Fibroblast of mammary gland (primary cell): ENCODE measurements at regions not wholly inside any gene's neighbourhood (a gene's known extent, or its start where the extent isn't known, plus 50 kb on each side); places are given as distances from the start of the nearest gene placed in this dataset.

Experiments
- DNase-seq: peaks from one replicate; pipeline ENCODE4 v3.0.0-alpha.2; 2010; ENCODE audit warnings: low read depth
- H3K4me3 ChIP-seq: 2 replicates; pipeline ENCODE4 v1.5.1; 2011; ENCODE audit warnings: low read depth, mild to moderate bottlenecking, low read length, moderate library complexity; ENCODE audit not compliant: control insufficient read depth
- TF ChIP-seq, protein P1 (sequence below): conservative IDR thresholded peaks from 2 replicates; pipeline ENCODE4 v1.5.1; 2011; ENCODE audit warnings: low read depth, low read length, inconsistent platforms; ENCODE audit not compliant: control insufficient read depth, insufficient read depth

DNA sequence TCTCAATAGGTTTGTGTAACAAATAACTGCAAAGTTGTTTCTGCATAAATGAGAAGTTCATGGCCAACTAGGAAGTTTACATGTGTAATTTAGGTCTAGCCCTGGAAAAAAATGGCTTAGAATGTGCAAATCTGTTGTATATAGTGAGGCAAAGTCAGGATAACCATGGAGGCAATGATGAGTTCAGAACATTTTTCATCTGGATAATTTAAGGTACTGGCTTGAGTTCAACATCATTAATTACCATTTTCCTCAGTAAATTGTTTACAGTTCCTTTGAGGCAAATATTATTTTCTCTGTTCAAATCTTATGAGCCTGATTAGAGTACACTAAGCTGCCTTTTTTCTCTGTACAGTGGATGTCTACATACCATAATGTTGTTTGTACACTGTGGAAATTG is 1259.0 kb upstream of the NUDT12 start:
- TF ChIP-seq, protein P1, sequence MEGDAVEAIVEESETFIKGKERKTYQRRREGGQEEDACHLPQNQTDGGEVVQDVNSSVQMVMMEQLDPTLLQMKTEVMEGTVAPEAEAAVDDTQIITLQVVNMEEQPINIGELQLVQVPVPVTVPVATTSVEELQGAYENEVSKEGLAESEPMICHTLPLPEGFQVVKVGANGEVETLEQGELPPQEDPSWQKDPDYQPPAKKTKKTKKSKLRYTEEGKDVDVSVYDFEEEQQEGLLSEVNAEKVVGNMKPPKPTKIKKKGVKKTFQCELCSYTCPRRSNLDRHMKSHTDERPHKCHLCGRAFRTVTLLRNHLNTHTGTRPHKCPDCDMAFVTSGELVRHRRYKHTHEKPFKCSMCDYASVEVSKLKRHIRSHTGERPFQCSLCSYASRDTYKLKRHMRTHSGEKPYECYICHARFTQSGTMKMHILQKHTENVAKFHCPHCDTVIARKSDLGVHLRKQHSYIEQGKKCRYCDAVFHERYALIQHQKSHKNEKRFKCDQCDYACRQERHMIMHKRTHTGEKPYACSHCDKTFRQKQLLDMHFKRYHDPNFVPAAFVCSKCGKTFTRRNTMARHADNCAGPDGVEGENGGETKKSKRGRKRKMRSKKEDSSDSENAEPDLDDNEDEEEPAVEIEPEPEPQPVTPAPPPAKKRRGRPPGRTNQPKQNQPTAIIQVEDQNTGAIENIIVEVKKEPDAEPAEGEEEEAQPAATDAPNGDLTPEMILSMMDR, result no peak
- H3K4me3 ChIP-seq, result no peak overlapping the region
- DNase-seq, result no peak

DNA sequence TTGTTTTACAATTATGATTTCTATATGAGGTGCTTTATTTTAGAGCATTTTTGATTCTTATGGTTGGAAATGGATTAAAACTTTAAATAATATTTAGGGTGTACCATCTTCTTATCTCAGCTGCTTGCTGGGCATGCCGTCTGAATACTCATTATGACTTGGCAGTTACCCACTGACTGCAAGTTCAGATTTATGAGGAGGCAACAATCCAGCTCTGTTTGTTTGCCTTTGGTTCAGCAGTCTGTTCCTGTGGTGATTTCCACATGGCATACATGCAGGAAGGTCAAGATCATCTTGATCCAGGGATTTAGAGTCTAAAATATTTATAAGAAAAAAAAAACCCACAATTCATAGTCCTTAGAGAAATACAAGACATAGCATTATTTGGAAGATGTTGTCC is 1254.5 kb upstream of the NUDT12 start:
- no peak overlapping the region for H3K4me3 ChIP-seq
- no peak for DNase-seq
- TF ChIP-seq, protein P1, result no peak

DNA sequence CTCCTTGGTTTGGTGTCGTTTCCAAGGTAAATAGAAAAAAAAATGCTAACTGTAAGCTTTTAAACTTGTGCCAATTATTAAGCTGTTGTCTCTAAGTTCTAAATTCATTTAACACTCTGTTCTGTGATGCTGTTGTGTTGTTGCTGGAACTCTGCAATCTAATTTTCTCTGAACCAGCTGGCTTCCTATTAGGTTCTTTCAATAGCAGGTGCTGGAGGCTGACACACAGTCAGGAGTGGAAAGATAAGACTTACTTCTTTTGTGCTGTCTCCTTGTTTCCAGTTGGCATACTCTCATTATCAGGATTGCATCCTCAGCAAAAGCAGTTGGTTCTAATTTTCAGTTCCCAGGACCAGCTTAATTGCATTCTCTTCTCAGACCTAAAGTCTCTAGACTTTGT is 1252.6 kb upstream of the NUDT12 start:
- TF ChIP-seq, protein P1, result no peak
- H3K4me3 ChIP-seq, result no peak overlapping the region
- no peak for DNase-seq

DNA sequence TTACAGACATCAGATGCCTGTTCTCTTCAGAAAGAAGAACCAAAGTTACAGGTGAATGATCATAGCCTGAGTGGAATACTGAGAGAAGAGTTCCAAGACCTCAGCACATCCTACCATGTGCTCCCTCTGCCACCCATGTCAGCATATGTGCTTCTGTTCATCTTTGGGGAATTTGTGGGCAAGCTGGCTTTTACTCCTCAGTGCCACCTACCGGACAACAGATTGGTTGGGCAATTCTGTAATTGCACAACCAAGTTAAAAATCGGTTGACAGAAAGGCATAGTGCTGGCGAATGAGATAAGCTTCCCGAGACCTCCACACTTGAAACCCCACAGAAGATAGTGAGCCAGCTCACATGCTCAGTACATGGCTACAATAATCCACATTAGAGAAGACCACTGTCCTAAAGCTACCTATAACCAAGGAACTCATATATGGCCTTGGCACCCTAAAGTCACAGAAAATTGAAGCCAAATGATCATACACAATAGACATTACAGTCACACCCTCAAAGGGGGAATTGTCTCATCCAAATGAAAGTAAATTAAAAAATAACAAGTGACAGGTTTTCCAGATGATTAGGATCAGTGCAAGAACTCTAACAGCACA is 1238.0 kb upstream of the NUDT12 start:
- TF ChIP-seq, protein P1, result peak; percentile 10
- DNase-seq, result peak; percentile 0

DNA sequence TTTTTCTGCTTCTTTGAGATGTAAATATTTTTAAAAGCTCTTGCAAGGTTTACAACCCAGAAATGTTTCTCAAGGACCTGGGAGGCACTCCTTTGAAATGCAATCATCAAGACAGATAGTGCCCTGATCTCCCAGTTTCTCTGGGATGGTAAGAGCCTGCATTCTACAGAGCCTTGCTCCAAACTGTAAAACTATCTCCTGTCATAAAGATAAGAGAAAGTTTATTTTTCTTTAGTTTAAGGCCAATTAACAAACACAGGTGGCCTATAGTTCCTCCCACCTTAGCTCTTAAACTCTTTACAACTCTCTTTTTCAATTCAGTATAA is 1231.1 kb upstream of the NUDT12 start:
- H3K4me3 ChIP-seq, result no peak overlapping the region
- no peak for DNase-seq
- TF ChIP-seq, protein P1, result no peak

More for the DNA sequence above, 1238.0 kb upstream of the NUDT12 start:
- no peak overlapping the region for H3K4me3 ChIP-seq

DNA sequence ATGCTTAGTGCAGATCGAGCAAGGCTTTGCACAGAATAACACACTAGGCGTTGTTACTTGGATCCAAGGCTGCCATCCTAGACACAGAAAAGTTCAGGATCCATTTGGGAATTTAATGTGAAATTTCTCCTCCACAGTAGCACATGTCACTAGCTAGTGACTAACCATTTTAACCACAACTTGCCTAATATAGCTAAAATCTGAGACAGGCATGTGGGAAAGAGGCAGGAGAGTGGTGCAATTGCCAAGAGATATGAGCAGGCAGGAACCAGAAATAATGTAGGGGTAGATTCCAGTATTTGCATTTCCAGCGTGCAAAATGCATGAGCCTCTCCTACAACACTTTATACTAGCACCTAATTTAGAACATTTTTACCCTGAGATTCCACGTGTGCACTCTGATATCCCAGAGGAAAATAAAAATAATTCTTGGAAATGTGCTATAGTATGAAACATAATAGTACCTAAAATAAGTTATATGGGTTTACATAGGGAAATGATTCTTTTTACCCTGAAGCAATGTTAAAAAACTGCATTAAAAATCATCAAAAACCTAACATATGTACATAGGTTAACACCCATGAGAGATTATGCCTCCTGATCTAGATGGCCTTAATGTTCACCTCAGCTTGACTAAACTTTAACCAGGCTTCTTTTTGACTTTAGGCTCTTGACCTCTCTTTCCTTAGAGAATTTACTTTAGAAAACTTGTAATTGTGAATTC is 1230.6 kb upstream of the NUDT12 start:
- no peak overlapping the region for H3K4me3 ChIP-seq
- DNase-seq, result no peak
- TF ChIP-seq, protein P1, result no peak
